Fibroblast of mammary gland (primary cell): ENCODE measurements at regions not wholly inside any gene's neighbourhood (a gene's known extent, or its start where the extent isn't known, plus 50 kb on each side); places are given as distances from the start of the nearest gene placed in this dataset.

Experiments used
- DNase-seq: peaks from one replicate; pipeline ENCODE4 v3.0.0-alpha.2; 2010; ENCODE audit warnings: low read depth
- H3K4me3 ChIP-seq: 2 replicates; pipeline ENCODE4 v1.5.1; 2011; ENCODE audit warnings: low read depth, mild to moderate bottlenecking, low read length, moderate library complexity; ENCODE audit not compliant: control insufficient read depth
- CTCF ChIP-seq: conservative IDR thresholded peaks from 2 replicates; pipeline ENCODE4 v1.5.1; 2011; ENCODE audit warnings: low read depth, low read length, inconsistent platforms; ENCODE audit not compliant: control insufficient read depth, insufficient read depth

GRCh38 chr16:77558786-77559185 is 124.0 kb upstream of the ADAMTS18 start:
- no peak for DNase-seq
- TF ChIP-seq CTCF, result no peak
- no peak overlapping the region for H3K4me3 ChIP-seq

GRCh38 chr16:77562497-77562896 is 127.7 kb upstream of the ADAMTS18 start:
- H3K4me3 ChIP-seq, result no peak overlapping the region
- no peak for TF ChIP-seq CTCF
- no peak for DNase-seq

- no peak overlapping the region for H3K4me3 ChIP-seq
- TF ChIP-seq CTCF, result no peak
Observed at GRCh38 chr16:77564791-77565390, 130.1 kb upstream of the ADAMTS18 start.

GRCh38 chr16:77569406-77569805 is 134.6 kb upstream of the ADAMTS18 start:
- no peak for DNase-seq
- no peak for TF ChIP-seq CTCF
- no peak overlapping the region for H3K4me3 ChIP-seq

More at GRCh38 chr16:77564791-77565390, 130.1 kb upstream of the ADAMTS18 start:
- peak; percentile 34 for DNase-seq

- no peak for TF ChIP-seq CTCF
- H3K4me3 ChIP-seq, result no peak overlapping the region
- DNase-seq, result no peak
Observed at GRCh38 chr16:77570574-77570973, 135.7 kb upstream of the ADAMTS18 start.

GRCh38 chr16:77571115-77571862 is 136.5 kb upstream of the ADAMTS18 start:
- no peak overlapping the region for H3K4me3 ChIP-seq
- no peak for DNase-seq
- no peak for TF ChIP-seq CTCF
